Sigmoid colon (tissue), 4 donors: ENCODE measurements at regions not wholly inside any gene's neighbourhood (a gene's known extent, or its start where the extent isn't known, plus 50 kb on each side); places are given as distances from the start of the nearest gene placed in this dataset.
"Not testable (repeated sequence)": the region's sequence is repeated elsewhere in the genome, so short reads cannot be mapped to it uniquely, and the experiment has no call there.

Experiments
- EP300 ChIP-seq, 4 donors: sonication (generic); formaldehyde crosslinking; IDR thresholded peaks; one replicate each; pipeline ENCODE4 v1.6.1; 2017; ENCODE audit warnings: antibody characterized with exemption in 4 of 4
- POLR2A ChIP-seq, 2 donors: fragments of 450-650 bp; IDR thresholded peaks; one replicate each; pipeline ENCODE4 v1.6.1; 2016; ENCODE audit warnings: antibody characterized with exemption in 2 of 2, mild to moderate bottlenecking in 2 of 2, moderate library complexity in 2 of 2
- POLR2AphosphoS5 ChIP-seq, 4 donors: sonication (generic); formaldehyde crosslinking; IDR thresholded peaks; one replicate each; pipeline ENCODE4 v1.6.1; 2017; ENCODE audit warnings: antibody characterized with exemption in 4 of 4
- TF ChIP-seq, protein P1 (sequence below), 4 experiments: fragments of 450-650 bp in 3 of 4; fragments of 200-600 bp in 1 of 4; IDR thresholded peaks; one replicate each; pipeline ENCODE4 v1.5.1; 2016 to 2019; ENCODE audit warnings: antibody characterized with exemption in 4 of 4, mild to moderate bottlenecking in 3 of 4, moderate library complexity in 2 of 4

DNA sequence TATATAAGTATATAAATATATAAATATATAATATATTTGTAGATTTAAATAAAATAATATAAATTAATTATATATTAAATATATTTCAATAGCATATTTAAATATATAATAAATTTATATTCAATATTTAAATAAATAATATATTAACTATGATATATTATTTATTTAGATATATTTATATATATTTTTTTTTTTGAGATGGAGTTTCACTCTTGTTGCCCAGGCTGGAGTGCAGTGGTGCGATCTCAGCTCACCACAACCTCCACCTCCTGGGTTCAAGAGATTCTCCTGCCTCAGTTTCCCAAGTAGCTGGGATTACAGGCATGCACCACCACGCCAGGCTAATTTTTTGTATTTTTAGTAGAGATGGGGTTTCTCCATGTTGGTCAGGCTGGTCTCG lies 426.9 kb upstream of the LMCD1 start:
- TF ChIP-seq, protein P1, sequence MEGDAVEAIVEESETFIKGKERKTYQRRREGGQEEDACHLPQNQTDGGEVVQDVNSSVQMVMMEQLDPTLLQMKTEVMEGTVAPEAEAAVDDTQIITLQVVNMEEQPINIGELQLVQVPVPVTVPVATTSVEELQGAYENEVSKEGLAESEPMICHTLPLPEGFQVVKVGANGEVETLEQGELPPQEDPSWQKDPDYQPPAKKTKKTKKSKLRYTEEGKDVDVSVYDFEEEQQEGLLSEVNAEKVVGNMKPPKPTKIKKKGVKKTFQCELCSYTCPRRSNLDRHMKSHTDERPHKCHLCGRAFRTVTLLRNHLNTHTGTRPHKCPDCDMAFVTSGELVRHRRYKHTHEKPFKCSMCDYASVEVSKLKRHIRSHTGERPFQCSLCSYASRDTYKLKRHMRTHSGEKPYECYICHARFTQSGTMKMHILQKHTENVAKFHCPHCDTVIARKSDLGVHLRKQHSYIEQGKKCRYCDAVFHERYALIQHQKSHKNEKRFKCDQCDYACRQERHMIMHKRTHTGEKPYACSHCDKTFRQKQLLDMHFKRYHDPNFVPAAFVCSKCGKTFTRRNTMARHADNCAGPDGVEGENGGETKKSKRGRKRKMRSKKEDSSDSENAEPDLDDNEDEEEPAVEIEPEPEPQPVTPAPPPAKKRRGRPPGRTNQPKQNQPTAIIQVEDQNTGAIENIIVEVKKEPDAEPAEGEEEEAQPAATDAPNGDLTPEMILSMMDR (IDR thresholded peaks at IDR 0.05): not testable (repeated sequence)
- not testable (repeated sequence) for TF ChIP-seq POLR2AphosphoS5, POLR2A, EP300 (IDR thresholded peaks at IDR 0.05)
